ENCODE measurements at regions not wholly inside any gene's neighbourhood (a gene's known extent, or its start where the extent isn't known, plus 50 kb on each side); places are given as distances from the start of the nearest gene placed in this dataset.

- no peaks in the 10 kb centered on the region for H3K36me3 ChIP-seq
- no peaks in the 10 kb centered on the region for H3K4me1 ChIP-seq (ENCODE audit: control insufficient read depth in 1 of 2, low read depth in 2 of 2)
- no peaks in the 10 kb centered on the region for H3K27me3 ChIP-seq (replicated peaks; ENCODE audit: insufficient read depth)
- ATAC-seq (ENCODE audit: insufficient number of reproducible peaks, low FRiP score, low read depth) (no peak), DNase-seq (ENCODE audit: low spot score) (no peak)
- no peak for TF ChIP-seq CTCF (IDR thresholded peaks at IDR 0.05)
- H3K9me3 ChIP-seq, result no peaks in the 10 kb centered on the region
- H3K27ac ChIP-seq, result no peak overlapping the region
- H3K4me3 ChIP-seq, result no peak overlapping the region
These were observed 85.5 kb upstream of the HS3ST5 start for GRCh38 chr6:114428341-114428740.

- H3K4me1 ChIP-seq (ENCODE audit: control insufficient read depth in 1 of 2, low read depth in 2 of 2), result no peaks in the 10 kb centered on the region
- H3K27me3 ChIP-seq (replicated peaks; ENCODE audit: insufficient read depth), result no peaks in the 10 kb centered on the region
- no peak for TF ChIP-seq CTCF (IDR thresholded peaks at IDR 0.05)
- DNase-seq (ENCODE audit: low spot score), result no peak
- no peak overlapping the region for H3K27ac ChIP-seq
- H3K36me3 ChIP-seq, result no peaks in the 10 kb centered on the region
- no peaks in the 10 kb centered on the region for H3K9me3 ChIP-seq
- no peak overlapping the region for H3K4me3 ChIP-seq
- ATAC-seq (ENCODE audit: insufficient number of reproducible peaks, low FRiP score, low read depth), result no peak
These were observed 78.4 kb upstream of the HS3ST5 start for GRCh38 chr6:114421199-114421598.

- H3K4me3 ChIP-seq, result no peak overlapping the region
- H3K27me3 ChIP-seq (replicated peaks; ENCODE audit: insufficient read depth), result no peaks in the 10 kb centered on the region
- no peak overlapping the region for H3K27ac ChIP-seq
- H3K4me1 ChIP-seq (ENCODE audit: control insufficient read depth in 1 of 2, low read depth in 2 of 2), result no peaks in the 10 kb centered on the region
- ATAC-seq (ENCODE audit: insufficient number of reproducible peaks, low FRiP score, low read depth), result no peak
- TF ChIP-seq CTCF (IDR thresholded peaks at IDR 0.05), result no peak
- no peaks in the 10 kb centered on the region for H3K36me3 ChIP-seq
- no peaks in the 10 kb centered on the region for H3K9me3 ChIP-seq
- DNase-seq (ENCODE audit: low spot score), result no peak
These were observed 76.4 kb upstream of the HS3ST5 start for GRCh38 chr6:114419175-114419574.

GRCh38 chr6:114418304-114418972 is 75.6 kb upstream of the HS3ST5 start:
- no peak for ATAC-seq (ENCODE audit: insufficient number of reproducible peaks, low FRiP score, low read depth)
- H3K9me3 ChIP-seq, result no peaks in the 10 kb centered on the region
- no peak for TF ChIP-seq CTCF (IDR thresholded peaks at IDR 0.05)
- no peaks in the 10 kb centered on the region for H3K4me1 ChIP-seq (ENCODE audit: control insufficient read depth in 1 of 2, low read depth in 2 of 2)
- no peak overlapping the region for H3K4me3 ChIP-seq
- no peak for DNase-seq (ENCODE audit: low spot score)
- H3K27me3 ChIP-seq (replicated peaks; ENCODE audit: insufficient read depth), result no peaks in the 10 kb centered on the region
- H3K27ac ChIP-seq, result no peak overlapping the region
- no peaks in the 10 kb centered on the region for H3K36me3 ChIP-seq

GRCh38 chr6:114407426-114408035 is 64.7 kb upstream of the HS3ST5 start:
- Histone ChIP-seq H3K27me3 (replicated peaks; ENCODE audit: insufficient read depth) (no peaks in the 10 kb centered on the region), H3K36me3 (no peaks in the 10 kb centered on the region), H3K4me1 (ENCODE audit: control insufficient read depth in 1 of 2, low read depth in 2 of 2) (no peaks in the 10 kb centered on the region), H3K9me3 (no peaks in the 10 kb centered on the region), H3K4me3 (no peak overlapping the region), H3K27ac (no peak overlapping the region)
- no peak for DNase-seq (ENCODE audit: low spot score)
- no peak for ATAC-seq (ENCODE audit: insufficient number of reproducible peaks, low FRiP score, low read depth)
- TF ChIP-seq CTCF (IDR thresholded peaks at IDR 0.05), result no peak

Data from thoracic aorta (tissue), 2 donors.